ENCODE measurements at regions not wholly inside any gene's neighbourhood (a gene's known extent, or its start where the extent isn't known, plus 50 kb on each side); places are given as distances from the start of the nearest gene placed in this dataset.

- TF ChIP-seq MAX (CRISPR knock-in tag; IDR thresholded peaks at IDR 0.05) (no peak), CTCF (IDR thresholded peaks at IDR 0.05) (no peak), HMGXB4 (CRISPR knock-in tag; IDR thresholded peaks at IDR 0.05) (no peak), NFYB (CRISPR knock-in tag; conservative IDR thresholded peaks at IDR 0.05; ENCODE audit: low read depth) (no peak), ATF6 (CRISPR knock-in tag; IDR thresholded peaks at IDR 0.05) (no peak), ERG (CRISPR knock-in tag; IDR thresholded peaks at IDR 0.05) (no peak), IRF2 (CRISPR knock-in tag; IDR thresholded peaks at IDR 0.05; ENCODE audit: borderline replicate concordance, low read depth) (no peak), CREB1 (CRISPR knock-in tag; IDR thresholded peaks at IDR 0.05) (no peak), TEAD1 (CRISPR knock-in tag; IDR thresholded peaks at IDR 0.05) (no peak)
Measured at GRCh38 chr12:17456486-17456885, 633.5 kb downstream of the RERGL start.
